ENCODE measurements at regions not wholly inside any gene's neighbourhood (a gene's known extent, or its start where the extent isn't known, plus 50 kb on each side); places are given as distances from the start of the nearest gene placed in this dataset.

DNA sequence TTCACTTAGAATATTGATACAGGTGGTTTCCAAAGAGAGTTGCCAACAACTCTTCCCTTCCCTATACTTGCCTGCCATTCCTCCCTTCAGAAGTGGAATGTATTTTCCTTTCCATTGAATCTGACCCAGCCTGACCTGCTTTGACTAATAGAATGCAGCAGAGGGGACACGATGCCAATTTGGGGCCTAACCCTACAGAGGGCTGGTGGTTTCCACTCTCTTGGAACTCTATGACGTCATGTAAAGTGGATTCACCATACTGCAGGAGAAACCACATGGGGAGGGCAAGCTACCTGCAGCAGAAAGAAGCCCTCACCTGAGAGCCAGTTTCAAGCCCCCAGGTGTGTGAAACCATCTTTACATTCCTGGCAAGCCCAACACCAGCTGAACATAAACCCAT lies 98.9 kb upstream of the TRIB2 start:
- TF ChIP-seq, protein P1, sequence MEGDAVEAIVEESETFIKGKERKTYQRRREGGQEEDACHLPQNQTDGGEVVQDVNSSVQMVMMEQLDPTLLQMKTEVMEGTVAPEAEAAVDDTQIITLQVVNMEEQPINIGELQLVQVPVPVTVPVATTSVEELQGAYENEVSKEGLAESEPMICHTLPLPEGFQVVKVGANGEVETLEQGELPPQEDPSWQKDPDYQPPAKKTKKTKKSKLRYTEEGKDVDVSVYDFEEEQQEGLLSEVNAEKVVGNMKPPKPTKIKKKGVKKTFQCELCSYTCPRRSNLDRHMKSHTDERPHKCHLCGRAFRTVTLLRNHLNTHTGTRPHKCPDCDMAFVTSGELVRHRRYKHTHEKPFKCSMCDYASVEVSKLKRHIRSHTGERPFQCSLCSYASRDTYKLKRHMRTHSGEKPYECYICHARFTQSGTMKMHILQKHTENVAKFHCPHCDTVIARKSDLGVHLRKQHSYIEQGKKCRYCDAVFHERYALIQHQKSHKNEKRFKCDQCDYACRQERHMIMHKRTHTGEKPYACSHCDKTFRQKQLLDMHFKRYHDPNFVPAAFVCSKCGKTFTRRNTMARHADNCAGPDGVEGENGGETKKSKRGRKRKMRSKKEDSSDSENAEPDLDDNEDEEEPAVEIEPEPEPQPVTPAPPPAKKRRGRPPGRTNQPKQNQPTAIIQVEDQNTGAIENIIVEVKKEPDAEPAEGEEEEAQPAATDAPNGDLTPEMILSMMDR (IDR thresholded peaks at IDR 0.05), result no peak
- TF ChIP-seq POLR2A (IDR thresholded peaks at IDR 0.05), result no peak
